ENCODE measurements at regions not wholly inside any gene's neighbourhood (a gene's known extent, or its start where the extent isn't known, plus 50 kb on each side); places are given as distances from the start of the nearest gene placed in this dataset.
A peak's percentile ranks its signal among the peaks of the same experiment; 100 is the strongest.

DNA sequence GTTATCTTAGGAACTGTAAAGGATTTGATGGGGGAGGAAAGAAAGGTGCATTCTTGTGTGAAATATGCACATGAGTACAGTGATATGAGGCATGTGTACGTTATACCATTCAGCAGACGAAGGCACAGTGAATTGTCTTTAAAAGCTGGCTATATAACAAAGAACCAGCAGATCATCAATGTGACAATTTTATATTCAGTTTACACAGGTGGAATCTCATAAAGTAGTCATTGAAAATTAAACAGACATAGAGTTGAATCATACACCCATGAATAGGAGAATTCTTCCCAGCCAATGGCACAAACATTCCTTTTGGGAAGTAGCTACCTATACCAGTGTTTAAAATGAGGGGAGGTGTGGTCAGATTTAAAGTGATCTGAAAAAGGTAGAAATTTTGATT is 470.3 kb downstream of the DSC3 start:
- TF ChIP-seq, protein P1, sequence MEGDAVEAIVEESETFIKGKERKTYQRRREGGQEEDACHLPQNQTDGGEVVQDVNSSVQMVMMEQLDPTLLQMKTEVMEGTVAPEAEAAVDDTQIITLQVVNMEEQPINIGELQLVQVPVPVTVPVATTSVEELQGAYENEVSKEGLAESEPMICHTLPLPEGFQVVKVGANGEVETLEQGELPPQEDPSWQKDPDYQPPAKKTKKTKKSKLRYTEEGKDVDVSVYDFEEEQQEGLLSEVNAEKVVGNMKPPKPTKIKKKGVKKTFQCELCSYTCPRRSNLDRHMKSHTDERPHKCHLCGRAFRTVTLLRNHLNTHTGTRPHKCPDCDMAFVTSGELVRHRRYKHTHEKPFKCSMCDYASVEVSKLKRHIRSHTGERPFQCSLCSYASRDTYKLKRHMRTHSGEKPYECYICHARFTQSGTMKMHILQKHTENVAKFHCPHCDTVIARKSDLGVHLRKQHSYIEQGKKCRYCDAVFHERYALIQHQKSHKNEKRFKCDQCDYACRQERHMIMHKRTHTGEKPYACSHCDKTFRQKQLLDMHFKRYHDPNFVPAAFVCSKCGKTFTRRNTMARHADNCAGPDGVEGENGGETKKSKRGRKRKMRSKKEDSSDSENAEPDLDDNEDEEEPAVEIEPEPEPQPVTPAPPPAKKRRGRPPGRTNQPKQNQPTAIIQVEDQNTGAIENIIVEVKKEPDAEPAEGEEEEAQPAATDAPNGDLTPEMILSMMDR (IDR thresholded peaks at IDR 0.05): no peak
- H3K27ac ChIP-seq: no peak overlapping the region
- DNase-seq: no peak
- H3K4me3 ChIP-seq: no peak overlapping the region
- H3K4me1 ChIP-seq: no peaks in the 10 kb centered on the region
- no peaks in the 10 kb centered on the region for H3K27me3 ChIP-seq
- no peaks in the 10 kb centered on the region for H3K36me3 ChIP-seq
- intact Hi-C loops (cut with DNase I): no loop called here
- H3K9ac ChIP-seq (ENCODE audit: low read depth in 2 of 2, low read length in 2 of 2): no peak overlapping the region
- H3K9me3 ChIP-seq: no peaks in the 10 kb centered on the region

DNA sequence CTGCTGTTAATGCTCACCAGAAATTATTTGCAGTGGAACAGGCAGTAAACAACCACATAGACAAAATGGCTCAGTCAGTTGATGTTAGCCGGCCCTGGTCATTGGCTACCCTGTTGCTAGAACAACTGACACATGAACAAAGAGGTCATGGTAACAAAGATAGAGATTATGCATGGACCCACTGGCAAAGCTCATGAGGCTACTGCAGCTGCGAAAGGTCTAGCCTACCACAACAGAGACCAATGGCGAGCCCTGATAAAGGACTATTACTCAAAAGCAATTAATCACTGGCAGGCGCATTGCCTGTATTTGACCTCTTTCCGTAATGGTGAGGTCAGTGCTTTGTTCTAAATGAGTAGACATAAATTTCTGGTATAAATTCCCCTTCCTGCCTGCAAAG is 474.2 kb downstream of the DSC3 start:
- intact Hi-C loops (cut with DNase I): no loop called here
- no peaks in the 10 kb centered on the region for H3K4me1 ChIP-seq
- H3K9ac ChIP-seq (ENCODE audit: low read depth in 2 of 2, low read length in 2 of 2): no peak overlapping the region
- no peak for DNase-seq
- H3K36me3 ChIP-seq: no peaks in the 10 kb centered on the region
- no peak overlapping the region for H3K4me3 ChIP-seq
- no peaks in the 10 kb centered on the region for H3K27me3 ChIP-seq
- TF ChIP-seq, protein P1 (IDR thresholded peaks at IDR 0.05): no peak
- H3K27ac ChIP-seq: no peak overlapping the region
- H3K9me3 ChIP-seq: no peaks in the 10 kb centered on the region

DNA sequence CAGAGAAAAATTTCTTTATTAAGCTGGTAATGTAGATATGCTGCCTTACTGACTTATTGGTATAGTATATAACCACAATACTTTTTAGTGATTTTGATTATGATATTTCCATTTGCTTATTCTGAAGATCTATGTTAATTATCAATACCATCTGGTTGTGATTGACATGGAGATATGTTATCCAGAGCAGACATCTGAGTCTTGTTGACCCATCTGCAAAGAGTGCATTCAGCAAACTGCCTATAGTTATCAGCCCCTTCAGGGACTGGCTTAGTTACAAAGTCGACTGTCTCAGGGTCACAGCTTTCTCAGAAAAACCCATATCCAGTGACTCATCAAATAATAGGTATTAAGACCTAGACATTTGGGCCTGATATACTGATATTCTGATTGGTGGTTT is 475.7 kb downstream of the DSC3 start:
- no peaks in the 10 kb centered on the region for H3K27me3 ChIP-seq
- no peak for DNase-seq
- TF ChIP-seq, protein P1 (IDR thresholded peaks at IDR 0.05): no peak
- no peak overlapping the region for H3K27ac ChIP-seq
- H3K9me3 ChIP-seq: no peaks in the 10 kb centered on the region
- H3K4me1 ChIP-seq: no peaks in the 10 kb centered on the region
- H3K36me3 ChIP-seq: no peaks in the 10 kb centered on the region
- H3K9ac ChIP-seq (ENCODE audit: low read depth in 2 of 2, low read length in 2 of 2): no peak overlapping the region
- H3K4me3 ChIP-seq: no peak overlapping the region
- intact Hi-C loops (cut with DNase I): no loop called here

DNA sequence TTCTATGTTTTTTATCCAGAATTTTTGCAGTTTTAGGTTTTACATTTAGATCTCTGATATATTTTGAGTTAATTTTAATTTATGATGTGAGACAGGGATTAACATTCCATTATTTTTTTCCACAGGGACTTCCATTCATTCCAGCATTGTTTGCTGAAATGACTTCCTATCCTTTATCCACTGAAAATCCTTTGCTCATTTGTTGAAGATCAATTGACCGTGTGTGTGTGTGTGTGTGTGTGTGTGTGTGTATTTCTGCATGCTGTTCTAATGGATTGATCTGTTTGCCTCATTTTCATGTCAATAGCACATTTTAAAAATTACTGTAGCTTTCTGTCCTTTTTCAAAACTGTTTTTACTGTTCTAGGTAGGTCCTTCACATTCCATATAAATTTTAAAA is 480.3 kb downstream of the DSC3 start:
- DNase-seq: no peak
- H3K9me3 ChIP-seq: no peaks in the 10 kb centered on the region
- no peak overlapping the region for H3K9ac ChIP-seq (ENCODE audit: low read depth in 2 of 2, low read length in 2 of 2)
- H3K4me3 ChIP-seq: no peak overlapping the region
- TF ChIP-seq, protein P1 (IDR thresholded peaks at IDR 0.05): no peak
- no peaks in the 10 kb centered on the region for H3K4me1 ChIP-seq
- H3K36me3 ChIP-seq: no peaks in the 10 kb centered on the region
- H3K27me3 ChIP-seq: no peaks in the 10 kb centered on the region
- intact Hi-C loops (cut with DNase I): no loop called here
- H3K27ac ChIP-seq: no peak overlapping the region

DNA sequence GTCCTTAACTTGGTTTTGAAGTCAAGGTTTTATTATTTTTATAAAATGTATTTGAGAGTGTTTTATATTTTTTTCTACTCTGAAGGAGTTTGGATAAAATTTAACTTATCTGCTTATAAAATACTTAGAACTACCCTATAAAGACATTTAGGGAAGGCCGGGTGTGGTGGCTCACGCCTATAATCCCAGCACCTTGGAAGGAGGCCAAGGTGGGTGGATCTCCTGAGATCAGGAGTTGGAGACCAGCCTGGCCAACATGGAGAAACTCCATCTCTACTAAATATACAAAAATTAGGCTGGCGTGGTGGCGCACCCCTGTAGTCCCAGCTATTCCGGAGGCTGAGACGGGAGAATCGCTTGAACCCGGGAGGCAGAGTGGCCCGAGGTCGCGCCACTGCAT is 486.4 kb downstream of the DSC3 start:
- no peaks in the 10 kb centered on the region for H3K9me3 ChIP-seq
- peak; percentile 65 for DNase-seq
- H3K27ac ChIP-seq: no peak overlapping the region
- H3K4me3 ChIP-seq: no peak overlapping the region
- no peaks in the 10 kb centered on the region for H3K36me3 ChIP-seq
- no peaks in the 10 kb centered on the region for H3K4me1 ChIP-seq
- TF ChIP-seq, protein P1 (IDR thresholded peaks at IDR 0.05): no peak
- intact Hi-C loops (cut with DNase I): no loop called here
- no peaks in the 10 kb centered on the region for H3K27me3 ChIP-seq
- no peak overlapping the region for H3K9ac ChIP-seq (ENCODE audit: low read depth in 2 of 2, low read length in 2 of 2)

DNA sequence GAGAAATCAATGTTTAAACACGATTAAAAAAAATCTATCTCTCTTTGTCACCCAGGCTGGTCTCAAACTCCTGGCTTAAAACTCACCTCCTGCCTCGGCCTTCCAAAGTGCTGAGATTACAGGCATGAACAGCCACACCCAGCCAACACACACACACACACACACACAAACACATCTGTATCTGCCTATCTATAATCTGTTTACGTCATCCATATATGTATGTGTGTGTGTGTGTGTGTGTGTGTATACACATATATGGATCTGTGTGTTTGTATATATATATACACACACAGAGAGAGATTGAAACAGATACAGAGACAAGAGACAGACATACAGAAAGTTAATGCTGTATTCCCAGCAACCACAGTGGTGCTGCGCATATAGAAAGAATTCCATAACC is 497.1 kb downstream of the DSC3 start:
- Histone ChIP-seq H3K27me3 (no peaks in the 10 kb centered on the region), H3K4me3 (no peak overlapping the region), H3K36me3 (no peaks in the 10 kb centered on the region), H3K4me1 (no peaks in the 10 kb centered on the region), H3K27ac (no peak overlapping the region), H3K9ac (ENCODE audit: low read depth in 2 of 2, low read length in 2 of 2) (no peak overlapping the region), H3K9me3 (no peaks in the 10 kb centered on the region)
- no peak for DNase-seq
- TF ChIP-seq, protein P1 (IDR thresholded peaks at IDR 0.05): no peak
- intact Hi-C loops (cut with DNase I): no loop called here

All from colonic mucosa (tissue), 4 donors.